ENCODE measurements at regions not wholly inside any gene's neighbourhood (a gene's known extent, or its start where the extent isn't known, plus 50 kb on each side); places are given as distances from the start of the nearest gene placed in this dataset.

- dilution Hi-C loops (cut with MboI; ENCODE audit: extremely low pct_ligation_motif_present, low sequenced_read_pairs), result no loop called here
- H3K4me1 ChIP-seq (ENCODE audit: control insufficient read depth, extremely low read depth, insufficient read depth, low read length), result no peaks in the 10 kb centered on the region
- DNase-seq (ENCODE audit: low read depth, low spot score), result no peak
- CTCF ChIA-PET, result interaction anchor here (0.7 to 0.9 kb wide), 2 partner anchors 15 to 19 kb away, joined by 3 read pairs; no protein-coding TSS in a partner anchor
- intact Hi-C loops (cut with micrococcal nuclease), result no loop called here
- H4K20me1 ChIP-seq (replicated peaks; ENCODE audit: control insufficient read depth, extremely low read depth, insufficient read depth, low read length), result no peaks in the 10 kb centered on the region
- BruUV-seq (replicated peaks), result no TSS peak
- H3K36me3 ChIP-seq (ENCODE audit: control insufficient read depth in 2 of 2, extremely low read depth in 1 of 2, insufficient read depth in 2 of 2, low read length in 2 of 2), result no peaks in the 10 kb centered on the region
- no peaks in the 10 kb centered on the region for H3K9me1 ChIP-seq (replicated peaks; ENCODE audit: control insufficient read depth, extremely low read depth, insufficient read depth, low read length)
- TF ChIP-seq FOS (IDR thresholded peaks at IDR 0.05; ENCODE audit: borderline replicate concordance, insufficient read depth, low read length) (no peak), MYC (IDR thresholded peaks at IDR 0.05; ENCODE audit: low read depth, low read length) (no peak), JUN (IDR thresholded peaks at IDR 0.05; ENCODE audit: borderline replicate concordance, insufficient read depth, insufficient read length, low read depth) (no peak), POLR2AphosphoS5 (IDR thresholded peaks at IDR 0.05; ENCODE audit: insufficient read depth, low read depth, low read length) (no peak), EZH2 (IDR thresholded peaks at IDR 0.05; ENCODE audit: borderline replicate concordance, low read depth, low read length, severe bottlenecking) (no peak), GATA2 (IDR thresholded peaks at IDR 0.05; ENCODE audit: insufficient read depth, insufficient read length, low read depth, low read length) (no peak), POLR2A (IDR thresholded peaks at IDR 0.05; ENCODE audit: low read depth, low read length) (no peak)
- TF ChIP-seq, protein P1, sequence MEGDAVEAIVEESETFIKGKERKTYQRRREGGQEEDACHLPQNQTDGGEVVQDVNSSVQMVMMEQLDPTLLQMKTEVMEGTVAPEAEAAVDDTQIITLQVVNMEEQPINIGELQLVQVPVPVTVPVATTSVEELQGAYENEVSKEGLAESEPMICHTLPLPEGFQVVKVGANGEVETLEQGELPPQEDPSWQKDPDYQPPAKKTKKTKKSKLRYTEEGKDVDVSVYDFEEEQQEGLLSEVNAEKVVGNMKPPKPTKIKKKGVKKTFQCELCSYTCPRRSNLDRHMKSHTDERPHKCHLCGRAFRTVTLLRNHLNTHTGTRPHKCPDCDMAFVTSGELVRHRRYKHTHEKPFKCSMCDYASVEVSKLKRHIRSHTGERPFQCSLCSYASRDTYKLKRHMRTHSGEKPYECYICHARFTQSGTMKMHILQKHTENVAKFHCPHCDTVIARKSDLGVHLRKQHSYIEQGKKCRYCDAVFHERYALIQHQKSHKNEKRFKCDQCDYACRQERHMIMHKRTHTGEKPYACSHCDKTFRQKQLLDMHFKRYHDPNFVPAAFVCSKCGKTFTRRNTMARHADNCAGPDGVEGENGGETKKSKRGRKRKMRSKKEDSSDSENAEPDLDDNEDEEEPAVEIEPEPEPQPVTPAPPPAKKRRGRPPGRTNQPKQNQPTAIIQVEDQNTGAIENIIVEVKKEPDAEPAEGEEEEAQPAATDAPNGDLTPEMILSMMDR (IDR thresholded peaks at IDR 0.05; ENCODE audit: extremely low read depth in 1 of 2, insufficient read depth in 1 of 2, low read depth in 1 of 2, low read length in 2 of 2), result no peak
- TF ChIP-seq, protein P2, sequence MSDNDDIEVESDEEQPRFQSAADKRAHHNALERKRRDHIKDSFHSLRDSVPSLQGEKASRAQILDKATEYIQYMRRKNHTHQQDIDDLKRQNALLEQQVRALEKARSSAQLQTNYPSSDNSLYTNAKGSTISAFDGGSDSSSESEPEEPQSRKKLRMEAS (IDR thresholded peaks at IDR 0.05; ENCODE audit: insufficient read depth, insufficient read length), result no peak
- no peaks in the 10 kb centered on the region for H3K79me2 ChIP-seq (ENCODE audit: control insufficient read depth, insufficient read depth, low read length)
- peaks cover 0 to 2% of the 10 kb centered on the region in 2 experiments for H3K27me3 ChIP-seq (ENCODE audit: control insufficient read depth in 2 of 2, insufficient read depth in 2 of 2, low read length in 2 of 2)
- H3K4me3 ChIP-seq (replicated peaks in 1 of 3; ENCODE audit: insufficient read depth in 1 of 3, low read depth in 1 of 3, low read length in 3 of 3), result no peak overlapping the region
- POLR2A ChIA-PET, result no interaction called here
- no peak overlapping the region for H3K27ac ChIP-seq (ENCODE audit: insufficient read depth, low read depth, low read length)
- no peak for FAIRE-seq
- H3K9ac ChIP-seq (replicated peaks; ENCODE audit: extremely low read depth, insufficient read depth, low read length), result no peak overlapping the region
- no peak overlapping the region for H3K4me2 ChIP-seq (ENCODE audit: insufficient read depth, low read length)
- no peaks in the 10 kb centered on the region for H3K9me3 ChIP-seq (replicated peaks; ENCODE audit: control insufficient read depth, insufficient read depth, low read length)
- no peak overlapping the region for H2AFZ ChIP-seq (ENCODE audit: low read depth, low read length)
Observed at GRCh38 chr10:36209480-36209879, 567.4 kb upstream of the FZD8 start.

Measured in endothelial cell of umbilical vein (primary cell).